ENCODE measurements at regions not wholly inside any gene's neighbourhood (a gene's known extent, or its start where the extent isn't known, plus 50 kb on each side); places are given as distances from the start of the nearest gene placed in this dataset.

DNA sequence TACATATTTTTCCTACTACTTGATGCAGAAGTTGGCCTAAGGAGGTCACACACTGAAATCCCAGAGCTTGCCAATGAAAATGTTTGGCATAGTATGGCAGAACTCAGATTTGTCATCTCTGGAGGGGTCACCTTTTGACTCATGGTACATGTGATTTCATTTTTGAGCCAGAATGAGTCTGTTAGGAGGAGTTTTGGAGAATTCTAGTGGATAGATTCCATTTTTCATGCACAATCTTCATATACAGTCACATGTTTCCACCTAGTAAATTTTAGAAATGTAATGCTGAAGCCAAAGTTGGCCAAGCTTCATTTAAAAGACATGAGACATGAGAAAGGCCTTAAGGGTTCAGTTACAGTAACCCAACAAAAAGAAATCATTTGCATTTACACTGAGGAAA, 97.8 kb upstream of the IGSF10 start:
- Mint-ChIP-seq H3K4me1 (peaks cover 20% of the 10 kb centered on the region), H3K36me3 (ENCODE audit: low read depth) (no peaks in the 10 kb centered on the region), H3K4me3 (no peak overlapping the region), H3K27ac (no peak overlapping the region), H3K27me3 (ENCODE audit: low read depth, poor library complexity) (no peaks in the 10 kb centered on the region), H3K9me3 (no peaks in the 10 kb centered on the region)
- TF ChIP-seq, protein P1, sequence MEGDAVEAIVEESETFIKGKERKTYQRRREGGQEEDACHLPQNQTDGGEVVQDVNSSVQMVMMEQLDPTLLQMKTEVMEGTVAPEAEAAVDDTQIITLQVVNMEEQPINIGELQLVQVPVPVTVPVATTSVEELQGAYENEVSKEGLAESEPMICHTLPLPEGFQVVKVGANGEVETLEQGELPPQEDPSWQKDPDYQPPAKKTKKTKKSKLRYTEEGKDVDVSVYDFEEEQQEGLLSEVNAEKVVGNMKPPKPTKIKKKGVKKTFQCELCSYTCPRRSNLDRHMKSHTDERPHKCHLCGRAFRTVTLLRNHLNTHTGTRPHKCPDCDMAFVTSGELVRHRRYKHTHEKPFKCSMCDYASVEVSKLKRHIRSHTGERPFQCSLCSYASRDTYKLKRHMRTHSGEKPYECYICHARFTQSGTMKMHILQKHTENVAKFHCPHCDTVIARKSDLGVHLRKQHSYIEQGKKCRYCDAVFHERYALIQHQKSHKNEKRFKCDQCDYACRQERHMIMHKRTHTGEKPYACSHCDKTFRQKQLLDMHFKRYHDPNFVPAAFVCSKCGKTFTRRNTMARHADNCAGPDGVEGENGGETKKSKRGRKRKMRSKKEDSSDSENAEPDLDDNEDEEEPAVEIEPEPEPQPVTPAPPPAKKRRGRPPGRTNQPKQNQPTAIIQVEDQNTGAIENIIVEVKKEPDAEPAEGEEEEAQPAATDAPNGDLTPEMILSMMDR (IDR thresholded peaks at IDR 0.05) = no peak
- DNase-seq = no peak

GRCh38 chr3:151557068-151557840, 96.4 kb upstream of the IGSF10 start:
- no peaks in the 10 kb centered on the region for H3K27me3 Mint-ChIP-seq (ENCODE audit: low read depth, poor library complexity)
- no peak overlapping the region for H3K4me3 Mint-ChIP-seq
- no peaks in the 10 kb centered on the region for H3K9me3 Mint-ChIP-seq
- H3K4me1 Mint-ChIP-seq = peaks cover 20% of the 10 kb centered on the region
- TF ChIP-seq, protein P1 (IDR thresholded peaks at IDR 0.05) = no peak
- H3K27ac Mint-ChIP-seq = no peak overlapping the region
- no peak for DNase-seq
- no peaks in the 10 kb centered on the region for H3K36me3 Mint-ChIP-seq (ENCODE audit: low read depth)

DNA sequence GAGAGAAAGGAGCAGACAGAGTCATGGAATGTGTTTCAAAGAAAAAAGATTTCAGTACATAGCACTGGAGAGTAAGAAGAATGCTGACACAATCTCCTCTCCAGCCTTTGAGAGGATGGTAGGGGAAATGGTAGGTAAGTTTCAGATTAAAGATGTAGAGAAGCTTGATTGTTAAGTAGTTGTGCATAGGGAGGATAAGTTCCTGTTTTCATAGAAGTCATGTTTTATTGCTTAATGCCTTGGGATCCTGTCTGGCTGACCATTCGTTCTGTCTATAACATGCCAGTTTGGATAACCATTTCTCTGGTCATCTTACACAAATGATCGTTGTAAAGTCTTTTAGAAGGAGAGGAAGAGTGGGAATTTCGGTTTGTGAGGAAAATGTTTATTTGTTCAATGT, 95.7 kb upstream of the IGSF10 start:
- H3K36me3 Mint-ChIP-seq (ENCODE audit: low read depth) = no peaks in the 10 kb centered on the region
- no peak overlapping the region for H3K27ac Mint-ChIP-seq
- H3K27me3 Mint-ChIP-seq (ENCODE audit: low read depth, poor library complexity) = no peaks in the 10 kb centered on the region
- H3K9me3 Mint-ChIP-seq = no peaks in the 10 kb centered on the region
- peaks cover 20% of the 10 kb centered on the region for H3K4me1 Mint-ChIP-seq
- no peak for DNase-seq
- TF ChIP-seq, protein P1 (IDR thresholded peaks at IDR 0.05) = no peak
- H3K4me3 Mint-ChIP-seq = no peak overlapping the region

DNA sequence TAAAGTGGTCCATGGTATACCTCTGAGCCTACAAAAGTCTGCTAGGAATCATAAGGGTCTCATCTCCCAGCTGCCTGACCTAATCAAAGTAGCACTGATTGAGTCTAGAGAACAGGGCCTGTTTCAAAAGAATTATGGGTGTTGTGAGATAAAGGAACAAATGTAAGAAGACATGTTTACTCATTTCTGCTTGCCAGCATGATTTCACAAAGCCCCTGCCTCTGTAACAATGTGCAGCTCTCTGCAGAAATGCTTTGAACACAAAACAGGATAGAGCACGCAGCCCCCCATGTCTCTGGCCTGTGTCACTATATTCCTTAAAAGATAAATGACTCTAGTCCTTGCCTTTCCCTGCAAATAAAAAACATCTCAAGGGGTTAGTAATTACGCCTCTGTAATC, 94.7 kb upstream of the IGSF10 start:
- Mint-ChIP-seq H3K9me3 (no peaks in the 10 kb centered on the region), H3K27me3 (ENCODE audit: low read depth, poor library complexity) (no peaks in the 10 kb centered on the region), H3K4me3 (no peak overlapping the region), H3K4me1 (peaks cover 20% of the 10 kb centered on the region), H3K27ac (no peak overlapping the region), H3K36me3 (ENCODE audit: low read depth) (no peaks in the 10 kb centered on the region)
- DNase-seq = no peak
- TF ChIP-seq, protein P1 (IDR thresholded peaks at IDR 0.05) = no peak

- no peaks in the 10 kb centered on the region for H3K36me3 Mint-ChIP-seq (ENCODE audit: low read depth)
- no peaks in the 10 kb centered on the region for H3K9me3 Mint-ChIP-seq
- peaks cover 28% of the 10 kb centered on the region for H3K4me1 Mint-ChIP-seq
- no peak for DNase-seq
- no peak overlapping the region for H3K4me3 Mint-ChIP-seq
- H3K27me3 Mint-ChIP-seq (ENCODE audit: low read depth, poor library complexity) = no peaks in the 10 kb centered on the region
- TF ChIP-seq, protein P1 (IDR thresholded peaks at IDR 0.05) = no peak
- no peak overlapping the region for H3K27ac Mint-ChIP-seq
These were observed 93.0 kb upstream of the IGSF10 start for GRCh38 chr3:151553888-151554287.

DNA sequence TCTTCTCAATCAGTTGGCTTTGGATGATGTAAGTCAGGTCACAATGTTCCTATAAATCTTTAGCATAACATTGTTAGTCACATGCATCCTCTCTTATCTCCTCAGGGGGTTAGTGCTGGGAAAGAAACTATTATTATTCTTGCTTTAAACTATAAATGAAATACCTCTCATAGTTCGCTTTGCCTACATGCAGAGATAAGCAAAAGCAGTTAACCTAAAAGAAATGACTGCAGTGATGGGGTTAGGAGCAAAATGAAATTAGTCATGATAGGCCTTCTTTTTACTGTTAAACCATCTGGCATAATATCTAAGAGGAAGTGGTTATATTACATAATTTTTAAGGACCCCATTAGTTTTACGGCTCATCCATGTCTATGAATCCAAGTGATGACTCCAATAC, 91.7 kb upstream of the IGSF10 start:
- Mint-ChIP-seq H3K27me3 (ENCODE audit: low read depth, poor library complexity) (no peaks in the 10 kb centered on the region), H3K4me1 (peaks cover 40% of the 10 kb centered on the region), H3K4me3 (no peak overlapping the region), H3K9me3 (no peaks in the 10 kb centered on the region), H3K27ac (no peak overlapping the region), H3K36me3 (ENCODE audit: low read depth) (no peaks in the 10 kb centered on the region)
- DNase-seq = no peak
- TF ChIP-seq, protein P1 (IDR thresholded peaks at IDR 0.05) = no peak

Measured in nephron progenitor cell (in vitro differentiated cells).